ENCODE measurements at regions not wholly inside any gene's neighbourhood (a gene's known extent, or its start where the extent isn't known, plus 50 kb on each side); places are given as distances from the start of the nearest gene placed in this dataset.

DNA sequence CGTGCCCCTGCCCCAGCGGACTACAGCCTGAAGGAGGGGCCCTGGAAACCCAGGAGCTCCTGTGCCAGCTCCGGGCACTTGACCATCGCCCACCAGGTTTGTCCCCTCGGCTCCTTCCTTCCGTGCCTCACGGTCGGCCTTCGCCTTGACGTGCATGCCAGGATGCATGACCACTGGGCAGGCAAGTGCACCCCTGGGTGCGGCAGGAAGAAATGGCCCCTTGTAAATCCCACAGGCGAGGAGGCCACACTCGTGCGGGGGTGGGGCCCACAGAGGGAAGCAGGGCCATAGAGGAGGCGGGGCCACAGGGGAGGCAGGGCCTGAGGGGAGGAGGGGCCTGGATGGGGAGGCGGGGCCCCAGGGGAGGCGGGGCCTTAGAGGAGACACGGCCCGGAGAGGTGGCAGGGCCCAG is 81.7 kb downstream of the YTHDF1 start:
- TF ChIP-seq POLR2AphosphoS5 (IDR thresholded peaks at IDR 0.05), result no peak
- no peak for TF ChIP-seq EP300 (IDR thresholded peaks at IDR 0.05)
- no peak for TF ChIP-seq POLR2A (IDR thresholded peaks at IDR 0.05)
- TF ChIP-seq, protein P1, sequence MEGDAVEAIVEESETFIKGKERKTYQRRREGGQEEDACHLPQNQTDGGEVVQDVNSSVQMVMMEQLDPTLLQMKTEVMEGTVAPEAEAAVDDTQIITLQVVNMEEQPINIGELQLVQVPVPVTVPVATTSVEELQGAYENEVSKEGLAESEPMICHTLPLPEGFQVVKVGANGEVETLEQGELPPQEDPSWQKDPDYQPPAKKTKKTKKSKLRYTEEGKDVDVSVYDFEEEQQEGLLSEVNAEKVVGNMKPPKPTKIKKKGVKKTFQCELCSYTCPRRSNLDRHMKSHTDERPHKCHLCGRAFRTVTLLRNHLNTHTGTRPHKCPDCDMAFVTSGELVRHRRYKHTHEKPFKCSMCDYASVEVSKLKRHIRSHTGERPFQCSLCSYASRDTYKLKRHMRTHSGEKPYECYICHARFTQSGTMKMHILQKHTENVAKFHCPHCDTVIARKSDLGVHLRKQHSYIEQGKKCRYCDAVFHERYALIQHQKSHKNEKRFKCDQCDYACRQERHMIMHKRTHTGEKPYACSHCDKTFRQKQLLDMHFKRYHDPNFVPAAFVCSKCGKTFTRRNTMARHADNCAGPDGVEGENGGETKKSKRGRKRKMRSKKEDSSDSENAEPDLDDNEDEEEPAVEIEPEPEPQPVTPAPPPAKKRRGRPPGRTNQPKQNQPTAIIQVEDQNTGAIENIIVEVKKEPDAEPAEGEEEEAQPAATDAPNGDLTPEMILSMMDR (IDR thresholded peaks at IDR 0.05), result no peak
- Histone ChIP-seq H3K27ac (no peak overlapping the region), H3K36me3 (no peaks in the 10 kb centered on the region), H3K27me3 (peaks cover 69% of the 10 kb centered on the region), H3K9me3 (no peaks in the 10 kb centered on the region), H3K4me3 (no peak overlapping the region), H3K4me1 (no peaks in the 10 kb centered on the region)
- no CpG with 5 or more reads among the region's 19 CpGs for WGBS, 2 donors (ENCODE audit: low coverage in 1 of 2)
- ATAC-seq, result no peak

DNA sequence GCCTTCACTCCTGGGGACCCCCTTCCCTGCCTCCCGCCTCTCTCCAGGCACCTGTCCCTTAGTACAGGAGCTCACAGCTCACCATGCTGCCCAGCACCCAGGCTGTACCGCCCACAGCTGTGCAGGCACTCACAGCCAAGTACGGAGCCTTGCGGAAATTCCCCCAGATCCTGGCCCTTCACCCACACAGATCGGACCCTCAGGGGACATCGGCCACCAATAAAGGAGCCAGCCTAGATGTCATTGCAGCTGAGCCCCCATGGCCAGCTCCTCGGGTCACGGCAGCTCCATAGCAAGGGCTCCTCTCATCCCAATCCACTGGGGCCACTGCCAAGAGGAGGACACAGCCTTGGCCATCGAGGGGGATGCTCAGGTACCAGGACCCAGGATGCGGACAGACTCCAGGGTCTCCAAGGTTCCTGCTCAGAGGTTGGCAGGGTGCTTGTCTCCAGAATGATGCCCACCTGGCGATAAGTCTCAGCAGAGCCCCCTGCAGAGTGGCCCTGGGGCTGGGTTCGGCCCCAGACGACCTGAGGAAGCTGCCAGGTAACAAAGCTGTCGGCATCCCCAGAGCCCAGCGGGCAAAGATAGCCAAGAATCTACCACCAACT is 82.3 kb downstream of the YTHDF1 start:
- Histone ChIP-seq H3K9me3 (no peaks in the 10 kb centered on the region), H3K27me3 (peaks cover 69% of the 10 kb centered on the region), H3K4me3 (no peak overlapping the region), H3K4me1 (no peaks in the 10 kb centered on the region), H3K36me3 (no peaks in the 10 kb centered on the region), H3K27ac (no peak overlapping the region)
- TF ChIP-seq, protein P1 (IDR thresholded peaks at IDR 0.05), result no peak
- no peak for TF ChIP-seq POLR2A (IDR thresholded peaks at IDR 0.05)
- TF ChIP-seq EP300 (IDR thresholded peaks at IDR 0.05), result no peak
- TF ChIP-seq POLR2AphosphoS5 (IDR thresholded peaks at IDR 0.05), result no peak
- ATAC-seq, result no peak
- 80 to 100% methylated on average over 1 of the region's 15 CpGs for WGBS, 2 donors (ENCODE audit: low coverage in 1 of 2)

DNA sequence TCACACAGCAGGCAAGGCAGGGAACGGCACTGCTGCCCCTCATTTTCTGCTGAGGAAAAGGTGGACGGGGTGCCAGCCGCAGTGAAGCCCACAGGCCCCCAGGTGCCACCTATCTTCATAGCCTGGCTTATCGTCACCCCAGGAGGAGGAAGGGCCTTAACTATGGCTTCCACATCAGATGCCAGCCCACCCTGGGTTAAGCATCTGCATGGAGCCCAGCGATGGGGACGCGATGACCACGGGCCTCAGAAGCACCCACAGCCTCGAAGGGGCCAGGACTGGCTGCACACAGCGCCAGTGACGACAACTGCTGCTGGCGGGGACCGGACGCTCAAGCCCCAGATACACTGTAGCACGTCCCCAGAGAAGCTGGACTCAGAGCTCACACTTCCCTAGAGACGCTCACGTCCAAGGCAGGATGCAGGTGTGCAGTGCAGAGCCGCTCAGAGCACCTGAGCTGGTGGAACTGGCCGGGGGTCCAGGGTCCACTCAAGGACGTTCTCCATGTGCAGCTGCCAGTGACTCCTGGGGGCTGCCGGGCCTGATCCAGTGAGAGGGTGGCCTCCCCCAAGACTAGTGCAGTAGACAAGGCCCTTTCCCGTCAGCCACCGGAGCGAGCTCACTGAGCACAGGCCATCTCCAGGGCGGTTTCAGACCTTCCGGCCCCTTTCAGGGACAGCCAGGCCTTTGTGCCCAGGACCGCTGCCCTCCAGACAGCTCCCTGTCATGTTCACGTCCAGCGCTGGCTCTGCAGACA is 83.0 kb downstream of the YTHDF1 start:
- no peak overlapping the region for H3K4me3 ChIP-seq
- H3K4me1 ChIP-seq, result no peaks in the 10 kb centered on the region
- H3K9me3 ChIP-seq, result no peaks in the 10 kb centered on the region
- H3K27ac ChIP-seq, result no peak overlapping the region
- ATAC-seq, result no peak
- 82% methylated on average over 4 of the region's 29 CpGs; no CpG with 5 or more reads in 1 of the 2 donors for WGBS, 2 donors (ENCODE audit: low coverage in 1 of 2)
- peaks cover 71% of the 10 kb centered on the region for H3K27me3 ChIP-seq
- TF ChIP-seq EP300 (IDR thresholded peaks at IDR 0.05) (no peak), POLR2AphosphoS5 (IDR thresholded peaks at IDR 0.05) (no peak), POLR2A (IDR thresholded peaks at IDR 0.05) (no peak)
- TF ChIP-seq, protein P1 (IDR thresholded peaks at IDR 0.05), result no peak
- H3K36me3 ChIP-seq, result no peaks in the 10 kb centered on the region

DNA sequence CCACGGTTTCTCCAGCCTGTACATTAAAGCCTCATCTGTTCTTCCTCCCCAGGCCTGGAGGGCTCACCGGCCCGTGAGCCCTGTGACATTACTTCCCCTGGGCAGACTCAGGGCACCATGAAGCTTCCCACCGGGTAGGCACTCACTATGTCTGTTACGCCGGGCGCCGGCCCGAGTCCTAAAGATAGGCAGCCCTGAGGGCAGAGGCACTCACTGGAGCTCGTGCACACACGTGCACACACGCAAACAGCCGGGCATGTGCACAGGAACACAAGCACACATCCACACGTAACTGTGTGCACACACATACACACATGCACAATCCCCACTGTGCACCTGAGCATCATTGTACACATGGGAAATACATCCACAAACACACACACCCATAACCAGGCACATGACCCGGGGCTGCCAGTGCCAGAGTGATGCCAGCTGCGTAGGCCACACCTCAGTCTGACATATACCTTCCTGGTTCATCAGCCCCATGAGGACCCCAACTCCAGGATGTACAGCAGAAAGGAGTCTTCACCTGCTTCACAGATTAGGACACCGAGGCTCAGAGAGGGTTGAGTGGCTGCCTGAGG is 83.7 kb downstream of the YTHDF1 start:
- no peak for ATAC-seq
- no peaks in the 10 kb centered on the region for H3K4me1 ChIP-seq
- no peaks in the 10 kb centered on the region for H3K9me3 ChIP-seq
- H3K36me3 ChIP-seq, result no peaks in the 10 kb centered on the region
- TF ChIP-seq POLR2A (IDR thresholded peaks at IDR 0.05), result no peak
- TF ChIP-seq, protein P1 (IDR thresholded peaks at IDR 0.05), result no peak
- TF ChIP-seq EP300 (IDR thresholded peaks at IDR 0.05), result no peak
- no peak for TF ChIP-seq POLR2AphosphoS5 (IDR thresholded peaks at IDR 0.05)
- no peak overlapping the region for H3K27ac ChIP-seq
- no peak overlapping the region for H3K4me3 ChIP-seq
- H3K27me3 ChIP-seq, result peaks cover 71% of the 10 kb centered on the region
- WGBS, 2 donors (ENCODE audit: low coverage in 1 of 2), result 59% methylated on average over 4 of the region's 17 CpGs; no CpG with 5 or more reads in 1 of the 2 donors
